ENCODE measurements at regions not wholly inside any gene's neighbourhood (a gene's known extent, or its start where the extent isn't known, plus 50 kb on each side); places are given as distances from the start of the nearest gene placed in this dataset.
"Not testable (repeated sequence)": the region's sequence is repeated elsewhere in the genome, so short reads cannot be mapped to it uniquely, and the experiment has no call there.

DNA sequence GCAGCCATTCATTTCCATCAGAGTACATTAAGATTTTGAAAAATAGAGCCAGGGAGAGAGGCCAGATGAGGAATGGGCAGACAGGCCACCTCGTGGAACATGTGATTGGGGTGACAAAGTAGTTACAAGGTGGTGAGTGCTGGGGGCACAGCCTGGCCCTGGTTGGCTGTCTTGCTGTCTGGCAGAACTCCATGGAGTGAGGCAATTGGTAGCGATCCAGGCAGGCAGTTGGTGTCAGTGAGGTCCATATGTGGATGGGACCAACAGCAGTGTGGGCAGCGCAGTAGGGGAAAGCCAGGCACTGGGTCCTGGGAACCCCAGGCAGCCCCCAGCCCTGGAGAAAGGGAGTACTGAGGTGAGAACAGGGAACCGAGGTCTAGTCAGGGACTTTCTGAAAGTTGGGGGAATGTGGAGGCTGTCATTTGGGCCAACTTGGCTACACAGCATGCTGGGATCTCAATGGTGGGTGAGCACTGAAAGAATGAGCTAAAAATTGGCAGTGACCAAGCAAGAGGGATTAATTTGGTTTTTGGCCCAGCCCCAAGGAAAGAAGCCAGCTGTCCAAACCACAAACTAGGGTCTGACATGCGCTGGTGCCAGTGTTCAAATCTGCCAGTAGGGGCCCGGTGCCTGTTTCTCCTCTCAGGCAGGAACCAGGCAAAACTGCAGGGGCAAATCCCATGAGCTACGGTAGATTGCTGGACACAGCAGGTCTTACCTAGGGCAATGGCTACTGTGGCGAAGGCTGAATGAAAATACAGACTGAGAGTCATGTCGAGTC is 61.4 kb upstream of the E2F3 start:
- POLR2A ChIA-PET, result no interaction called here
- no peak for TF ChIP-seq CTCF (IDR thresholded peaks at IDR 0.05; ENCODE audit: insufficient read depth, low read depth, low read length)
- H3K27me3 ChIP-seq (ENCODE audit: control insufficient read depth, insufficient read depth, low read length), result peaks cover 2% of the 10 kb centered on the region; the same call in 1 of the 2 replicates
- CTCF ChIA-PET, result interaction anchor here (1.5 kb wide), 1 partner anchor 9 kb away, joined by 3 read pairs; no protein-coding TSS in a partner anchor
- no peak overlapping the region for H3K4me3 ChIP-seq (ENCODE audit: low read depth, low read length)
- H3K36me3 ChIP-seq (ENCODE audit: control insufficient read depth, insufficient read depth, low read length), result no peaks in the 10 kb centered on the region
- no peak for DNase-seq (ENCODE audit: low read depth)

DNA sequence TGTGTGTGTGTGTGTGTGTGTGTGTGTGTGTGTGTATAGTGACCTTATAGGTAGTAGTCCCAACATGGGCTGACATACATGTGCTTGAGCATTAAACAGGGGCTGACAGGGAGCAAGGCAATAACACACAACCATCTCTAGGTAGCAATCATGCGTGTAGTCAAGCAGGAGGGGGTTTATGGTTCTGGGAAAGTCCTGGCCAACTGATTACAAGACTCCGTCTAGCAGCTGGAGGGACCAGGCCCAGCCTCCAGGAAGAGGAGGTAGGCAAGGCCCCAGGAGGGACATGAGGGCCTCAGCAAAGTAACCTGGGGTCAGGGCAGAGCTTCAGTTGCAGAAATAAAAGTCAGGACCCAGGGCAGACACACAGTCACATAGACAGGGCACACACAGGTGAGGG is 60.6 kb upstream of the E2F3 start:
- POLR2A ChIA-PET, result no interaction called here
- peaks cover 2% of the 10 kb centered on the region; the same call in 1 of the 2 replicates for H3K27me3 ChIP-seq (ENCODE audit: control insufficient read depth, insufficient read depth, low read length)
- no peak for DNase-seq (ENCODE audit: low read depth)
- CTCF ChIA-PET, result interaction anchor here (1.3 to 1.5 kb wide), 2 partner anchors 8 to 38 kb away, joined by 3 read pairs; no protein-coding TSS in a partner anchor
- TF ChIP-seq CTCF (IDR thresholded peaks at IDR 0.05; ENCODE audit: insufficient read depth, low read depth, low read length), result no peak
- no peak overlapping the region for H3K4me3 ChIP-seq (ENCODE audit: low read depth, low read length)
- H3K36me3 ChIP-seq (ENCODE audit: control insufficient read depth, insufficient read depth, low read length), result no peaks in the 10 kb centered on the region

DNA sequence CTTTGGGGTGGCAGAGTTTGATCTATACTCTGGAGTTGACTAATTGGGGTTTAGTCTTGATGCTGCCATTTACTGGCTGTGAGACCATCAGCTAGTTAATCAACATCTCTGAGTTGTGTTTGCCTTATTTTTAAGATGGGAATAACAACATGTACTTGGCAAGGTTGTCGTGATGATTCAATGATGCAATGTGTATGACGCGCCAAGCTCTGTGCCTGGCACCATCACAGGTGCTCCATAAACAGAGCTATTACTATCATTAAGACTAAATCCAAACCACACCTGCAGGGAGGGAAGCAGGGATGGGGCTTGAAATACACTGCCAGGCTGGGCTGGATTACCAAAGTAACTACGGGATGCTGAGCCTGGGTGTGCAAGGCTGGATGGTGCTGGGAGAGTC is 60.1 kb upstream of the E2F3 start:
- POLR2A ChIA-PET, result no interaction called here
- no peak for TF ChIP-seq CTCF (IDR thresholded peaks at IDR 0.05; ENCODE audit: insufficient read depth, low read depth, low read length)
- DNase-seq (ENCODE audit: low read depth), result no peak
- Histone ChIP-seq H3K27me3 (ENCODE audit: control insufficient read depth, insufficient read depth, low read length) (peaks cover 2% of the 10 kb centered on the region; the same call in 1 of the 2 replicates), H3K4me3 (ENCODE audit: low read depth, low read length) (no peak overlapping the region), H3K36me3 (ENCODE audit: control insufficient read depth, insufficient read depth, low read length) (no peaks in the 10 kb centered on the region)
- CTCF ChIA-PET, result interaction anchor here (0.6 to 1.3 kb wide), 2 partner anchors 38 to 186 kb away, joined by 3 read pairs; no protein-coding TSS in a partner anchor

DNA sequence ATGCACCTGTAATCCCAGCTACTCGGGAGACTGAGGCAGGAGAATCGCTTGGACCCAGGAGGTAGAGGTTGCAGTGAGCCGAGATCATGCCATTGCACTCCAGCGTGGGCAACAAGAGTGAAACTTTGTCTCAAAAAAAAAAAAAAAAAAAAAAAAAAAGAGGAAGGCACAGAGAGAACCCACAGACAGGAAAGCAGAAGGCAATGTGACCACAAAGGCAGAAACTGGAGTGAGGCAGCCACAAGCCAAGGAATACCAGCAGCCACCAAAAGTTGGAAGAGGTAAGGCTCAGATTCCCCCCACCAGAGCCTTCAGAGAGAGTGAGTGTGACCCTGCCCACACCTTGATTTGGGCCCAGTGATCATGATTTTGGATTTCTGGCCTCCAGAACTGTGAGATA is 54.7 kb upstream of the E2F3 start:
- H3K36me3 ChIP-seq (ENCODE audit: control insufficient read depth, insufficient read depth, low read length); DNase-seq (ENCODE audit: low read depth); CTCF ChIA-PET; POLR2A ChIA-PET; H3K4me3 ChIP-seq (ENCODE audit: low read depth, low read length); H3K27me3 ChIP-seq (ENCODE audit: control insufficient read depth, insufficient read depth, low read length): not testable (repeated sequence)

DNA sequence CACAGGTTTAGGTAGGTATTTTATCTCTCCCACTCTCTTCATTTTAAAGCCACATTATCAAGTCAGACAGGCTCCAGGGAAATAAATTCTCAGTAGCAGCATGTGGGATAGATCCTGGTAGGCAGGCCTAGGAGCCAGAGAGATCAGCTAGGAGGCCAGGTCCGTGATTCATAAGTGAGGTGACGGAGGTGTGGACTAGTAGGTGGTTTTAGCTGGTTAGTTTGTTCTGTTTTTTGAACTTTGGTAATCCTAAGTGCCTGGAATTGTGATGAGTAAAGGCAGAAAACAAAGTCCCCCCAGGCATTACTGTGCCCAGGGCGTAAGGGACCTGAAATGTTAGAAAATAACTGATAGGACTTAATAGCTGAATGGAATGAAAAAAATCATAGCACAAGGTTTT is 53.6 kb upstream of the E2F3 start:
- Histone ChIP-seq H3K36me3 (ENCODE audit: control insufficient read depth, insufficient read depth, low read length) (no peaks in the 10 kb centered on the region), H3K4me3 (ENCODE audit: low read depth, low read length) (no peak overlapping the region), H3K27me3 (ENCODE audit: control insufficient read depth, insufficient read depth, low read length) (peaks cover 2% of the 10 kb centered on the region; the same call in 1 of the 2 replicates)
- DNase-seq (ENCODE audit: low read depth), result no peak
- ChIA-PET POLR2A (no interaction called here), CTCF (interaction anchor here (0.8 kb wide), 1 partner anchor 30 kb away, joined by 3 read pairs; no protein-coding TSS in a partner anchor)
- TF ChIP-seq CTCF (IDR thresholded peaks at IDR 0.05; ENCODE audit: insufficient read depth, low read depth, low read length), result no peak
